ENCODE measurements at regions not wholly inside any gene's neighbourhood (a gene's known extent, or its start where the extent isn't known, plus 50 kb on each side); places are given as distances from the start of the nearest gene placed in this dataset.

- DNase-seq, result peak; percentile 77
Measured at GRCh38 chr1:219798283-219799030, 129.9 kb downstream of the SLC30A10 start.

- DNase-seq, result no peak
Measured at GRCh38 chr1:219797683-219798082, 130.7 kb downstream of the SLC30A10 start.

GRCh38 chr1:219797009-219797408 is 131.3 kb downstream of the SLC30A10 start:
- DNase-seq, result no peak

- DNase-seq, result no peak
Measured at GRCh38 chr1:219795363-219795917, 132.9 kb downstream of the SLC30A10 start.

GRCh38 chr1:219794085-219794743 is 134.1 kb downstream of the SLC30A10 start:
- peak; percentile 27 for DNase-seq

GRCh38 chr1:219792337-219793021 is 135.9 kb downstream of the SLC30A10 start:
- DNase-seq, result no peak

- no peak for DNase-seq
Measured at GRCh38 chr1:219791766-219792165, 136.6 kb downstream of the SLC30A10 start.

- no peak for DNase-seq
Measured at GRCh38 chr1:219790834-219791615, 137.3 kb downstream of the SLC30A10 start.

GRCh38 chr1:219788700-219789099 is 139.7 kb downstream of the SLC30A10 start:
- DNase-seq, result no peak

GRCh38 chr1:219788091-219788490 is 140.3 kb downstream of the SLC30A10 start:
- no peak for DNase-seq

- DNase-seq, result no peak
Measured at GRCh38 chr1:219784660-219785381, 143.5 kb downstream of the SLC30A10 start.

- peak; percentile 5 for DNase-seq
Measured at GRCh38 chr1:219783605-219784235, 144.6 kb downstream of the SLC30A10 start.

GRCh38 chr1:219782929-219783328 is 145.4 kb downstream of the SLC30A10 start:
- DNase-seq, result no peak

- no peak for DNase-seq
Measured at GRCh38 chr1:219782311-219782710, 146.0 kb downstream of the SLC30A10 start.

- no peak for DNase-seq
Measured at GRCh38 chr1:219781491-219781890, 146.9 kb downstream of the SLC30A10 start.

GRCh38 chr1:219778793-219779369 is 149.5 kb downstream of the SLC30A10 start:
- no peak for DNase-seq

GRCh38 chr1:219778110-219778509 is 150.2 kb downstream of the SLC30A10 start:
- DNase-seq, result no peak

GRCh38 chr1:219774386-219774785 is 154.0 kb downstream of the SLC30A10 start:
- DNase-seq, result no peak

GRCh38 chr1:219773775-219774174 is 154.6 kb downstream of the SLC30A10 start:
- no peak for DNase-seq

- DNase-seq, result no peak
Measured at GRCh38 chr1:219773110-219773509, 155.2 kb downstream of the SLC30A10 start.
